ENCODE measurements at regions not wholly inside any gene's neighbourhood (a gene's known extent, or its start where the extent isn't known, plus 50 kb on each side); places are given as distances from the start of the nearest gene placed in this dataset.

GRCh38 chr4:59341506-59341905 is 1858.6 kb upstream of the ADGRL3 start:
- TF ChIP-seq EZH2 (IDR thresholded peaks at IDR 0.05; ENCODE audit: insufficient read depth, poor library complexity, severe bottlenecking) (no peak), EZH2phosphoT487 (IDR thresholded peaks at IDR 0.05; ENCODE audit: insufficient read depth, low read depth) (no peak)

Data from GM23248 (cell line).